GM19043 (cell line): ENCODE measurements at regions not wholly inside any gene's neighbourhood (a gene's known extent, or its start where the extent isn't known, plus 50 kb on each side); places are given as distances from the start of the nearest gene placed in this dataset.
"Not testable (repeated sequence)": the region's sequence is repeated elsewhere in the genome, so short reads cannot be mapped to it uniquely, and the experiment has no call there.

Source experiments
- ATAC-seq: cut with Tn5 transposase; IDR thresholded peaks from one replicate; pipeline ENCODE4 v1.9.1; 2021; ENCODE audit warnings: low read depth; ENCODE audit not compliant: unreplicated experiment

DNA sequence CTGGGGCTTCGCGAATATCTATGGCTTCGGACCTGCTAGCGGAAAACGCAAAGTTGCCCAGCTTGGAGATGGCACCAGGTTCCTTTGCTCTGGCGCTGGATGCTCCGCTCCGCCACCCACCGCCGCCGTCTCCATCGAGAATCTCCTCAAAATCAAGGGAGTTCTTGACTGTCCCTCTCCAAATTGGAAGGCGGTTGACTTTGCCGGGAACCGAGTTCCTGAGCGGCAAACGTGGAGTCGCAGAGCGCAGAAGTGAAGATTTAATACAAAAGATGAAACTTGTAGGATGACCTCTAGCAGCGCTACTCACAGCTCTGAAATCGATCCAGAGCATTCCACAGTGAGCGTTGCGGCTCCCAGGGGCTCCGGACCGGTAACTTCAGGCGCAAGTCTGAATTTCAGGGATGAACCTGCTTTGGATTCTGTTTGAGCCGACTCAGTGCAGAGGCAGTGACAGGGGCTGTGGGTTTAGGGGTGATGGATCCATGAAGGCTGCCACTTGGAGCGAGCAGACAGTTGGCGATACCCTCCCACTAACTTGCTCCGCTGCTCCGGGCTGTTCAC is 1641.5 kb upstream of the C9orf72 start:
- no peak for ATAC-seq

DNA sequence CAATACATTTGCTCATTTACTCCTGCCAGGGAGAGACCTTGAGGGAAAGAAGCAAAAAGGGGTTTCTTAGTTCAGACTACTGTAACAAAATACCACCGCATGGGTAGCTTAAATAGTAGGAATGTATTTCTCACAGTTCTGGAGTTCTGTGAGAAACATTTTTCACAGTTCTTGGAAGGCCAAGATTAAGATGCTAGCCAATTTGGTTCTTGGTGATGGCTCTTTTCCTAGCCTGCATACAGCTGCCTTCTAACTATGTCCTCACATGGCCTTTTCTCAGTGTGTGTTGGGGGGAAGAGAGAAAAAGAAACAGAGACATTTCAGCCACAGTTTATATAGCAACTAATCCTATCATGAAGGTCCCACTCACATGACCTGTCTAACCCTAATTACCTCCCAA is 1644.7 kb upstream of the C9orf72 start:
- no peak for ATAC-seq

DNA sequence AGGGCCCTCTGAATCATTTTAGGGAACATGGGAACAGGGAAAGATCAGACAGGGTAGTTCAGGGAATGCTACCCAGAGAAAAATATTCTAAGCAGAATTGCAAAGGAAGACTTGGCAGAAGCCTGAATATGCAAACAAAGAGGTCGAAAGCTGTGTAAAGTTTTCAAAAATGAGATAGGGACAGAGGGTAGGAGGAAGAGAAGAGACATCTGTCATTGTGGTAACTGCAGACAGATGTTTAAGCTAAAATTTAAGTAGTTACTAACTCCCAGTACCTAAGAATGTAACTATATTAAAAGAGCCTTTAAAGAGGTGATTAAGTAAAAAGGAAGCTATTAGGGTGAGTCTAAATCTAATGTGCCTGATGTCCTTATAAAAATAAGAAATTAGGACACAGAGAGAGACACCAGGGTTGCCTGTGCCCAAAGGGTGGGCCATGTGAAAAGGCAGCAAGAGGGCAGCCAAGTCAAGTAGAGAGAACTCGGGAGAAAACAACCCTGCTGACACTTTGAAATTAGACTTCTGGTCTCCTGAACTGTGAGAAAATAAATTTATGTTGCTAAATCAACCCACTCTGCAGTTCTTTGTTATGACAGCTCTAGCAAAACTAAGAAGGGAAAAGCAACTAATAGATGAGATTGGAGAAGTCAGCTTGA is 1647.4 kb upstream of the C9orf72 start:
- ATAC-seq, result no peak

DNA sequence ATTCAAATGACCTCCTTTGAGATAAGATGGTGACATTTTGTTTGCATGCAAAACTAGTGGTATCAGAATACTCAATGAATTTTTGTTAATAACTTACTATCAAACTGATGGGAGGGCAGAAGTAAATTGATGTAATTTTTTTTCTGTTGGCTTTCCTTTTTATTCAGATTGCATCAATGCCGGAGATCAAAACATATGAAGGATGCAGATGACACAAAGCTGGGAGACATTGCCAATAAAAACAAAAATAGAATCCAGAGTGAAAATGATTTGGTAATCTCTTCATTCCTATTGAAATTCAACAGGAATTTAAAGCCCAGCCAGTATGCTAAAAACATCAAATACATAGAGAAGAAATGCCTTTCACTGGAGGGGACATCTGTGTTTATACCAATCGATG is 1655.3 kb upstream of the C9orf72 start:
- ATAC-seq, result no peak

DNA sequence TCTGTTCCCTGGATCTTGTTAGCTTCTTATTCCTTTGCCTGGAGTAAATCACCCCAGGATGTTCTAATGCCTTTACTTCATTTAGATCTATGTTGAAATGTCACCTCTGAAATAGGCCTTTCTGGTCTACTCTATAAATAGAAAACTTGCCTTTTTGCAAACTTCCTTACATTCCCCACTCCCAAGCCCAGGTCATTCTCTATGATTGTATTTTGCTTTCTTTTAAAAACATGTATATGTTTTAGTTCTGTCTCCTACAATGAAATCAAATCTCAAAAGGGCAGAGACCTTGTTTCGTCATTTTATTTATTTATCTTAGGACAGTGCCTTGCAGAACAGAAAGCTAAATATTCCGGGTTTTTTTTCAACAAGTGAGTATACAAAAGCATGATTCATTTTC is 1657.7 kb upstream of the C9orf72 start:
- no peak for ATAC-seq

DNA sequence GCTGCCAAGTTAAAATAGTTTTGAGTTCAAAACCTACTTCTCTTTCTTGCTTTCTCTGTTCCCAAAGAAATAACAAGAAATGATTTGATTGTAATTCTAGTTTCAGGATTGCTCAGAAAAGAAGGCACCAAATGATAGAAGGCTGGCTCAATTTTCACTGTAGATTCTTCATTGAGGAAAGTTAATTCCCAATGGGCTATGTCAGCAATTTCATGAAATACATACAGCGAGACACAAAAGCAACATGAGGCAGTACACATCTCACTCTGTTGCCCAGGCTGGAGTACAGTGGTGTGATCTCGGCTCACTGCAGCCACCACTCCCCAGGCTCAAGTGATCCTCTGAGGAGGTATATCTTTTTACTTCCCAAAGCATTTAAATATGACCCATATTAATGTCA is 1659.9 kb upstream of the C9orf72 start:
- ATAC-seq, result no peak

- no peak for ATAC-seq
Measured at GRCh38 chr9:29241320-29241719, 1668.0 kb upstream of the C9orf72 start.

GRCh38 chr9:29245351-29245750 is 1672.1 kb upstream of the C9orf72 start:
- ATAC-seq, result no peak

GRCh38 chr9:29270400-29270799 is 1697.1 kb upstream of the C9orf72 start:
- not testable (repeated sequence) for ATAC-seq

DNA sequence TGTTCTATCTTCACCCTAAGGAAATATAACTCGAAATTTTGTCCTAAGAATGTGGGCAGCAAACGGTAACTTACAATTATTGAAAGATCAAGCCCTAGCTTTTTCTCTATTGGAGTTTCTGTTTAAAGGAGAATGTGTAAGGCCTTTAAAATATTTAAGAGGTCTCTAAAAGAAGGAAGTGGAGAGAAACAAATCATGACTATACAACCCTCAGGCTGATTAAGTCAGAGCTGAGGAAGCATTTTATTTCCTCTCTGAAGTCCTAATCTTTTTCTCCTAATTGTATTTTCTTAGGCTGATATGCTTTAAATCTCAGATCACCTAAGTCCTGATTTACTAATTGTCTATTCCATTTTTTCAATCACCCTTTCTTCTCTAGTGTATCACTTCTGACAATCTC is 1708.8 kb upstream of the C9orf72 start:
- ATAC-seq, result no peak

DNA sequence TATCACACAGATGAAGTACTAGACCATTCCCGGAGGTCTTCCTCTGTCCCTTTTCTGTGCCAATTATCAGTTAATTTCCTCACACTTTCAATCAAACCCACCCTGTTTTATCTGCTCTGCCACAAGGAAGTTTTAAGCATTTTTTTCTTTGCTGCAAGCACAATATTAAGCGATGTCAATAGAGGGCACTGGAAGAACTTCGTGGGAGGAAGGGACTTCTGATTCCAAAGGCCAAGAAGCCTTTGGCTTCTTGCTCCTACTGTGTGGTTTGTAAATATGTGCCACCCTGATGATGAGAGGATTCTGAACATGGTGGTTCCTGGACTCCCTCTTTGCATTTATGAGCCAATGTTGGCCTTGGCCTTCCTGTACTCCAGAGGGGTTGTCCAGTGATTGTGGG is 1712.5 kb upstream of the C9orf72 start:
- ATAC-seq, result no peak

DNA sequence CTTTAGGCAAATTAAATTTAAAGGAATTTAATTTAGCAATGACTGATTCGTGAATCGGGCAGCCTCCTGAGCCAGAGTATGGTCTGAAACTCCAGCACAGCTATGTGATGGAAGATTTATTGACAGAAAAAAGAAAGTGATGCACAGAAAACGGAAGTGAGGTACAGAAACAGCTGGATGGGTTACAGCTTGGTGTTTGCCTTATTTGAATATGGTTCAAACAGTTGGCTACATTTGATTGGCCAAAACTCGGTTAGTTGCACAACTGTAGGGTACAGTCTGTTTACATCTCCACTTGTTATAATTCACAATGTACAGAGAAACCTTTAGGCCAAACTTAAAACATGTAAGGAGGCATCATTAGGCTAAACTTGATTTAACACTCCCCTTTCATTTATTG is 1716.1 kb upstream of the C9orf72 start:
- ATAC-seq, result no peak

- no peak for ATAC-seq
Measured at GRCh38 chr9:29290516-29290915, 1717.2 kb upstream of the C9orf72 start.

GRCh38 chr9:29297592-29297991 is 1724.3 kb upstream of the C9orf72 start:
- ATAC-seq, result no peak

- ATAC-seq, result no peak
Measured at GRCh38 chr9:29311221-29311620, 1737.9 kb upstream of the C9orf72 start.

GRCh38 chr9:29312327-29312726 is 1739.0 kb upstream of the C9orf72 start:
- ATAC-seq, result no peak

- no peak for ATAC-seq
Measured at GRCh38 chr9:29319736-29320513, 1746.6 kb upstream of the C9orf72 start.

GRCh38 chr9:29322240-29322639 is 1749.0 kb upstream of the C9orf72 start:
- ATAC-seq, result peak; percentile 59

GRCh38 chr9:29325894-29326293 is 1752.6 kb upstream of the C9orf72 start:
- no peak for ATAC-seq

GRCh38 chr9:29332789-29333188 is 1759.5 kb upstream of the C9orf72 start:
- no peak for ATAC-seq

GRCh38 chr9:29336281-29336680 is 1763.0 kb upstream of the C9orf72 start:
- ATAC-seq, result no peak

- ATAC-seq, result no peak
Measured at GRCh38 chr9:29339387-29339786, 1766.1 kb upstream of the C9orf72 start.
